ENCODE measurements at regions not wholly inside any gene's neighbourhood (a gene's known extent, or its start where the extent isn't known, plus 50 kb on each side); places are given as distances from the start of the nearest gene placed in this dataset.
"Not testable (repeated sequence)": the region's sequence is repeated elsewhere in the genome, so short reads cannot be mapped to it uniquely, and the experiment has no call there.

DNA sequence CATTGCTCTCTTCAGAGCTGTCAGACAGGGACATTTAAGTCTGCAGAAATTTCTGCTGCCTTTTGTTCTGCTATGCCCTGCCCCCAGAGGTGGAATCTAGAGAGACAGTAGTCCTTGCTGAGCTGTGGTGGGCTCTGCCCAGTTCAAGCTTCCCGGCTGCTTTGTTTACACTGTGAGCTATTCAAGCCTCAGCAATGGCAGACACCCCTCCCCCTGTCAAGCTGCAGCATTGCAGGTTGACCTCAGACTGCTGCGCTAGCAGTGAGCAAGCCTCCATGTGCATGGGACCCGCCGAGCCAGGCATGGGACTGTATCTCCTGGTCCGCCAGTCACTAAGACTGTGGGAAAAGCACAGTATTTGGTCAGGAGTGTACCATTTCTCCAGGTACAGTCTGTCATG is 53.6 kb upstream of the MAPK10 start:
- POLR2A ChIA-PET (ENCODE audit: low non-redundant PET); H3K27ac ChIP-seq; DNase-seq (ENCODE audit: low spot score); CTCF ChIA-PET: not testable (repeated sequence)

DNA sequence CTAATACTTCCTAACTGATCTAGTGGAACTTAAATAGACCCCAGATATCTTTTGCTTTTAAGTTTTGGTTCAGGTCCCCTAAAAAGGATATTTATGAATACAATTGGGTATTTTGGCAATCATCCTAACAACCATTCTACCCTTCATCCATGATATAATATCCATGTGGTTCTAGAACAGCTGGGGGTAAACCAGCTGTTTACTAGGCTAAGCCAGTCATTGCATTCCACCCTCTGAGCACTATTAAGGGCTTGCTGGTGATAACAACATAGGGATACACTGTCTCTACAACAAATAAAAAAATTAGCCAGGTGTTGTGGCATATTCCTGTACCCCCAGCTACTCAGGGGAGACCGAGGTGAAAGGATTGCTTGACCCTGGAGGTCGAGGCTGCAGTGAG is 54.8 kb upstream of the MAPK10 start:
- TF ChIP-seq, protein P1, sequence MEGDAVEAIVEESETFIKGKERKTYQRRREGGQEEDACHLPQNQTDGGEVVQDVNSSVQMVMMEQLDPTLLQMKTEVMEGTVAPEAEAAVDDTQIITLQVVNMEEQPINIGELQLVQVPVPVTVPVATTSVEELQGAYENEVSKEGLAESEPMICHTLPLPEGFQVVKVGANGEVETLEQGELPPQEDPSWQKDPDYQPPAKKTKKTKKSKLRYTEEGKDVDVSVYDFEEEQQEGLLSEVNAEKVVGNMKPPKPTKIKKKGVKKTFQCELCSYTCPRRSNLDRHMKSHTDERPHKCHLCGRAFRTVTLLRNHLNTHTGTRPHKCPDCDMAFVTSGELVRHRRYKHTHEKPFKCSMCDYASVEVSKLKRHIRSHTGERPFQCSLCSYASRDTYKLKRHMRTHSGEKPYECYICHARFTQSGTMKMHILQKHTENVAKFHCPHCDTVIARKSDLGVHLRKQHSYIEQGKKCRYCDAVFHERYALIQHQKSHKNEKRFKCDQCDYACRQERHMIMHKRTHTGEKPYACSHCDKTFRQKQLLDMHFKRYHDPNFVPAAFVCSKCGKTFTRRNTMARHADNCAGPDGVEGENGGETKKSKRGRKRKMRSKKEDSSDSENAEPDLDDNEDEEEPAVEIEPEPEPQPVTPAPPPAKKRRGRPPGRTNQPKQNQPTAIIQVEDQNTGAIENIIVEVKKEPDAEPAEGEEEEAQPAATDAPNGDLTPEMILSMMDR (conservative IDR thresholded peaks at IDR 0.05; ENCODE audit: low read depth), result no peak
- CTCF ChIA-PET, result interaction anchor here (0.7 kb wide), 1 partner anchor 156 kb away, joined by 5 read pairs; no protein-coding TSS in a partner anchor
- POLR2A ChIA-PET (ENCODE audit: low non-redundant PET), result no interaction called here

DNA sequence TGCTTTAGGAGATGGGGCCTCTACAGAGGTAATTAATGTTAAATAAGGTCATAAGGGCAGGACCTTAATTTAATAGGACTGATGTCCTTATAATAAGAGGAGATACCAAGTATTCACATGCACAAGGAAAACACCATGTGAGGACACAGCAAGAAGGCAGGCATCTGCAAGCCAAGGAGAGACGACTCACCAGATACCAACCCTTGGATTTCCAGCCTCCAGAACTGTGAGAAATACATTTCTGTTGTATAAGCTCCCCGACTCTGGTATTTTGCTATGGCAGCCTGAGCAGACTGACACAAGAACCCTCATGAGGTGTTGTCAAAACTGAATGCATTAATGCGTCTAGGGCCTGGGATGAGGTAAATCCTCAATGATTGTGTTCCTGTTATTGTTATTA is 56.2 kb upstream of the MAPK10 start:
- ChIA-PET POLR2A (ENCODE audit: low non-redundant PET) (no interaction called here), CTCF (no interaction called here)
- TF ChIP-seq, protein P1 (conservative IDR thresholded peaks at IDR 0.05; ENCODE audit: low read depth), result no peak
- no peak overlapping the region for H3K27ac ChIP-seq
- no peak for DNase-seq (ENCODE audit: low spot score)

More for the DNA sequence above, 54.8 kb upstream of the MAPK10 start:
- no peak for DNase-seq (ENCODE audit: low spot score)
- no peak overlapping the region for H3K27ac ChIP-seq

DNA sequence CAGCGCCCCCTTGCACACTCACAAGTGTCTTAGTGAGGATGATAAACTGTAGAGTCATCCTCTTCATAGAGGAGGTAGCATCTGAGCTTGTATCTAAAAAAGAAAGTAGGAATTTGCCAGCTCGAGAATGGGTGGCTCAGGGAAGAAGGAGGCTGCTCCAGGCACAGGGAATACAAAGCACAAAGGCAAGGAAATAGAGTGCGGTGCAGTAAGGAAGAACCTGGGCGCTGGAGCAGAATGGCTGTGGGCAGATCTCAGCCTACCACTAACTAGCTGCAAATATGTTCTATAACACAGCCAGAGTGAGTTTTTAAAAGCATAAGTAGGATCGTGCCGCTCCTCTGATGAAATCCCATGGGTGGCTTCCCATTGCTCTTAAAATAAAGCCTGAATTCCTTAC is 61.6 kb upstream of the MAPK10 start:
- ChIA-PET CTCF (no interaction called here), POLR2A (ENCODE audit: low non-redundant PET) (no interaction called here)
- TF ChIP-seq, protein P1 (conservative IDR thresholded peaks at IDR 0.05; ENCODE audit: low read depth), result no peak
- H3K27ac ChIP-seq, result no peak overlapping the region
- no peak for DNase-seq (ENCODE audit: low spot score)

DNA sequence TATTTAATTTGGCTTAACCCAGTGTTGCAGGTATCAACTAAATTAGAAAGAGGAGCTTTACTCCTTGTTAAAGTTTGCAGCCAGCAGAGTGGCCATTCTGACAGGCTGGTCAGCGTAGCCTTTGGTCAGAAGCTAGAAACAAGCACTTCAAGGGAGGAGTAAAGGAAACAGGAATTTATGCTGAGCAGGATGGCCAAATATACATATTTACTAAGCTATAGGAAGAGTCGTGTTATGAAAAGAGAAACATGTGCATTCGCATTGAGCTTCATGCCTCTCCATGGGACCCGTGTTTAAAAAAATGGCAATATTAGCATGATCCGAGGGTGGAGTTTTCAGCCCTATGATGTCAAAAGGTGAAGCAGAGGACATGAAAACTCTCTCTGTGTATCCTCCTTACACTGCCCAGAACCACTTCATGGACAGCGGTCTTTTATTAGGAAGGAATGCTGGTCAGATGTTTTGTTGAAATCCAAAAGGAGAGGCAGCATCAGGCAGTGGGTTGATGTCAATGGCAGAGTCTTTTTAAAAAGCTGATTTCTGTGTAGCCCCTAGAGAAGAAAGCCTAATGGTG is 71.8 kb upstream of the MAPK10 start:
- TF ChIP-seq, protein P1 (conservative IDR thresholded peaks at IDR 0.05; ENCODE audit: low read depth), result no peak
- CTCF ChIA-PET, result interaction anchor here (0.5 kb wide), 1 partner anchor 116 kb away, joined by 3 read pairs; no protein-coding TSS in a partner anchor
- POLR2A ChIA-PET (ENCODE audit: low non-redundant PET), result no interaction called here
- DNase-seq (ENCODE audit: low spot score), result no peak
- H3K27ac ChIP-seq, result no peak overlapping the region

DNA sequence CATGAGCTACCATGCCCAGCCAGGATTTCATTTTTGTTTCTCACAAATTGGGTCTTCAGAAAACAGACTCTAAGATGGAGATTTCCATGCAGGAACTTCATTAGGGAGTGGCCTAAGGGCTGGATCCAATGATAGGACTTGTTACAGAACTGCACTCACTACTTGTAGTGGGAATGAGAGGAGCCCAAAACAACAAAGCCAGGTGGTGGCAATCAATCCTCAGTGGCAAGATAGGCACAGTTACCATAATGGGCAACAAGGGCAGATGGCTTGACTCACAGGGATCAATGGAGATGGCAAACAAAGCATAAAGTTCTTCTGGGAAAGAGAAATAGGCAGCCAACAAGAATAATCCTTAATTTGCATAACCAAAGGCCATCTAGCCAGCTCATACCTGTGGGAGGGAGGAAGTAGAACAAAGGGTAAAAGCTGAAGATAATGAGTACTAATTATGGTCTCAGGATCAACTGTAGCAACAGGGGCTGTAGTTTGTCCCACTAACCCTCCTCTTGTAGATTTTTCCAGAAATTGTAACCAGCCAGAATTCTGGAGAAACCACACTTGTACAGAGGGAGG is 72.8 kb upstream of the MAPK10 start:
- POLR2A ChIA-PET (ENCODE audit: low non-redundant PET), result no interaction called here
- TF ChIP-seq, protein P1 (conservative IDR thresholded peaks at IDR 0.05; ENCODE audit: low read depth), result no peak
- no peak for DNase-seq (ENCODE audit: low spot score)
- no peak overlapping the region for H3K27ac ChIP-seq
- CTCF ChIA-PET, result no interaction called here

DNA sequence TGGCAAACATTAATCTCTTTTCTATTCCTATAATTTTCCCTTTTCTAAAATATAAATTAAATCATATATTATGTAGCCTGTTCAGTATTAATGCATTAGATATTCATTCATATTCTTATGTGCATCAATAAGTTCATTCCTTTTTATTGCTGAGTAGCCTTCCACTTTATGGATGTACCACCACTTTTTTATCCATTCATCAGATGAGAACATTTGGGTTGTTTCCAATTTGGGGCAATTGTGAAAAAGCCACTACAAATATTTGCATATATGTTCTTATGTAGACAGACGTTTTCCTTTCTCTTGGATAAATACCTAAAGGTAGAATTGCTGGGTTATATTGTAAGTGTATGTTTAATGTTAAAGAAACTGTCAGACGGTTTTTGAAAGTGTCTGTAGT is 79.4 kb upstream of the MAPK10 start:
- ChIA-PET POLR2A (ENCODE audit: low non-redundant PET) (no interaction called here), CTCF (no interaction called here)
- TF ChIP-seq, protein P1 (conservative IDR thresholded peaks at IDR 0.05; ENCODE audit: low read depth), result no peak
- no peak for DNase-seq (ENCODE audit: low spot score)
- no peak overlapping the region for H3K27ac ChIP-seq

Measured in RWPE1 (cell line).